ENCODE measurements at regions not wholly inside any gene's neighbourhood (a gene's known extent, or its start where the extent isn't known, plus 50 kb on each side); places are given as distances from the start of the nearest gene placed in this dataset.

DNA sequence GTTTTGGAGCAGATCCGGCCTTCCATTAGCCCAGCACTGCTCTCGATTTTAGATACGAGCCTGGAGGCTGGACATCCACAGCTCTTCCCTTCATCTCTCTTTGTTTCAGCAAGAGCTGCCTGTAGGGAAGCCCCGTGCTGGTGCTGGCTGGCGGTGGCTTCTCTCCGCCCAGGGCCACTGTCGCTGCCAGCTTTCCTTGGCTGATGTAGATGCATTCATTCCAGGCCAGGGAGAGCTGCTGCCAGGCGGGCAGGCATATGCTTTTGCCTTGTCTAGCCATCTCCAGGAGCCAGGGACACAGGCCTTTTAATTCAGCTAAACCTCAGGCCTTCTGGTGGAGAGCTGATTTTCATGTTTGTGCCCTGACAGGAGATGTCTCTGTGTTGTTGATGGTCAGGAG, 409.3 kb upstream of the CLINT1 start:
- Mint-ChIP-seq H3K4me3 (no peak overlapping the region), H3K9me3 (no peaks in the 10 kb centered on the region), H3K36me3 (ENCODE audit: insufficient read depth) (no peaks in the 10 kb centered on the region), H3K27me3 (no peaks in the 10 kb centered on the region), H3K4me1 (no peaks in the 10 kb centered on the region), H3K27ac (ENCODE audit: low read depth) (no peak overlapping the region)
- no peak for DNase-seq (ENCODE audit: low spot score in 2 of 2)
- ATAC-seq (replicated peaks; ENCODE audit: extremely low read depth, poor library complexity, severe bottlenecking) = no peak

DNA sequence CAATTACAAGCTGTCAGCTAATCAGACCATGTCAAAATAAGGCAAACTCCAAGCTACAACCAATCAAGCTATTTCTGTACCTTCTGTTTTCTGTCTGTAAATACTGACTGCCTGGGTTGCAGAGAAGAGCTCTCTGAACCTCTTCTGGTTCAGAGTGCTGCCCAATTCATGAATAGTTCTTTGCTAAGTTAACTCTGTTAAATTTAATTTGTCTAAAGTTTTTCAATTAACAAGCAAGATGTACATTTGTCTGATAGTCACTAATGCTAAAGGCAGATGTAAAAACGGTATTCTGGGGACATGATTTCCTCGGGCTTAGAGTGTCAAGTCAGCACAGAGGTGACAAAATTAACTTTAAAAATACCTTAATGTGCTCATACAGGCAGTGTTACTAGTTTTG, 408.3 kb upstream of the CLINT1 start:
- Mint-ChIP-seq H3K4me3 (no peak overlapping the region), H3K36me3 (ENCODE audit: insufficient read depth) (no peaks in the 10 kb centered on the region), H3K4me1 (no peaks in the 10 kb centered on the region), H3K27me3 (no peaks in the 10 kb centered on the region), H3K27ac (ENCODE audit: low read depth) (no peak overlapping the region), H3K9me3 (no peaks in the 10 kb centered on the region)
- no peak for DNase-seq (ENCODE audit: low spot score in 2 of 2)
- ATAC-seq (replicated peaks; ENCODE audit: extremely low read depth, poor library complexity, severe bottlenecking) = no peak

DNA sequence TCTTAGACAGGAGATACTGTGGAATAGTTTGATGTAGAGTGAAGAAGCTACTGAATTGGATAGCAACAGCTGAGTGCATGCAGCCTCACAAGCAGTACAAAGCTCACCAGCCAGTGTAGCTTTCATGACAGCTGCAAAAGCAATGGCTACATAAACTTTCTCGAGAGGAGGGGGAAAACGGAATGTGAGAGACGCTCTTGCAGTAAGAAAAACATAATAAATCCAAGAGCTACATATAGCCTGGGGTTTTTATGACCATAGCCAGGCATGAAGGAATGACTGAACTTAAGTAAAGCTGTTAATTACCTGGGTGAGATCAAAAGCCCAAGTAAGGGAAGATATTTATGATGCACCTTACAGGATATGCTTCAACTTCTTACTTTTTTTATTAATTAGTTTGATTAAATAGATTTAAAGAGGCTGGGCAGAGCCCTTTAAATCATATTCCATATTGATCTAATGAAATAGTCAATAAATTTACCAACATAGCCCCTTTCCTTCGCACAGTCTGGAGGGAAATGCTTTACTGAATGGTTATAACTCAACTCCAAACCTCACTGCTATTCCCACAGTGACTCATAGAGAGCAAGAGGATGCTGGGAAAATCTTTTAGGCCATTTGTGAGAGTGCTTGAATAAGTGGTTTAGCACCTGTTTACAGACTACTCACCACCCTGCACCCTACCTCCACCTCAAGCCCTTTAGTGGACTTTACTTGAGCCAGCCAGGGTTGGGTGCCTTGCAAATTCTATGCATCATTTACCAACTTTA, 407.2 kb upstream of the CLINT1 start:
- ATAC-seq (replicated peaks; ENCODE audit: extremely low read depth, poor library complexity, severe bottlenecking) (no peak), DNase-seq (ENCODE audit: low spot score in 2 of 2) (no peak)
- H3K36me3 Mint-ChIP-seq (ENCODE audit: insufficient read depth) = no peaks in the 10 kb centered on the region
- H3K9me3 Mint-ChIP-seq = no peaks in the 10 kb centered on the region
- H3K27ac Mint-ChIP-seq (ENCODE audit: low read depth) = no peak overlapping the region
- H3K4me1 Mint-ChIP-seq = no peaks in the 10 kb centered on the region
- no peaks in the 10 kb centered on the region for H3K27me3 Mint-ChIP-seq
- no peak overlapping the region for H3K4me3 Mint-ChIP-seq

DNA sequence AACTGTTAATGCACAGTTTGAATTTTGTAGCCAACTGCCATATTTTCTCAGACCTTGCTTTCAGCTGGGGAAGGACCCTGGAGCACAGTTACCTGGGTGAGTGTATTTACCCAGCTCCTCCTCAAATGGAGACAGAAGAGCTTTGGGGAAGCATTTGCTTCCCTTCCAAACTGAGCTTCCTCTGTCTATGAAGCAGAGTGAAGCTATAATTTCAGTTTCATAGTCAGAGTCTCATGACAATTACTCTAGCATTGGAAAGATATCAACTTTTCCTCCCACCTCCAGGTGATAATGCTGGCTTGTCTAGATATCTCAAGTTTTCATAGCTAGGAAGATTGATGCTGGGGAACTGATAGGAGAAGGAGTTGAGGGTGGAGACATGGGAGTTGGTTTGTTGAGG, 406.4 kb upstream of the CLINT1 start:
- H3K27ac Mint-ChIP-seq (ENCODE audit: low read depth) = no peak overlapping the region
- no peak for DNase-seq (ENCODE audit: low spot score in 2 of 2)
- H3K9me3 Mint-ChIP-seq = no peaks in the 10 kb centered on the region
- no peak for ATAC-seq (replicated peaks; ENCODE audit: extremely low read depth, poor library complexity, severe bottlenecking)
- H3K27me3 Mint-ChIP-seq = no peaks in the 10 kb centered on the region
- H3K4me3 Mint-ChIP-seq = no peak overlapping the region
- no peaks in the 10 kb centered on the region for H3K36me3 Mint-ChIP-seq (ENCODE audit: insufficient read depth)
- no peaks in the 10 kb centered on the region for H3K4me1 Mint-ChIP-seq

DNA sequence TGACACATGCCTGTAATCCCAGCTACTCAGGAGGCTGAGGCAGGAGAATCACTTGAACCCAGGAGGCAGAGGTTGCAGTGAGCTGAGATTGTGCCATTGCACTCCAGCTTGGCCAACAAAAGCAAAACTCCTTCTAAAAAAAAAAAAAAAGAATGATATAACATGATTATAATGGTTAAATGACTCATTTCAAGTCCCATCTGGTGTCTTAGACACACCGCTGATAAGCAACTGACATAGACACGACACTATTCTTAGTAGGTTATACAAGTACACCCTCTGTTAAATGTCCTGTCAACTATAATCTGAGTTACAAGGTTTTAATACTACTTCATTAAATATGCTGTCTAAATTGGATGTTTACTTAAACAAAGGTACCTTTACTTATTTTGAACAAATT, 405.3 kb upstream of the CLINT1 start:
- Mint-ChIP-seq H3K27me3 (no peaks in the 10 kb centered on the region), H3K27ac (ENCODE audit: low read depth) (no peak overlapping the region), H3K4me3 (no peak overlapping the region), H3K4me1 (no peaks in the 10 kb centered on the region), H3K9me3 (no peaks in the 10 kb centered on the region), H3K36me3 (ENCODE audit: insufficient read depth) (no peaks in the 10 kb centered on the region)
- ATAC-seq (replicated peaks; ENCODE audit: extremely low read depth, poor library complexity, severe bottlenecking) = no peak
- DNase-seq (ENCODE audit: low spot score in 2 of 2) = no peak

DNA sequence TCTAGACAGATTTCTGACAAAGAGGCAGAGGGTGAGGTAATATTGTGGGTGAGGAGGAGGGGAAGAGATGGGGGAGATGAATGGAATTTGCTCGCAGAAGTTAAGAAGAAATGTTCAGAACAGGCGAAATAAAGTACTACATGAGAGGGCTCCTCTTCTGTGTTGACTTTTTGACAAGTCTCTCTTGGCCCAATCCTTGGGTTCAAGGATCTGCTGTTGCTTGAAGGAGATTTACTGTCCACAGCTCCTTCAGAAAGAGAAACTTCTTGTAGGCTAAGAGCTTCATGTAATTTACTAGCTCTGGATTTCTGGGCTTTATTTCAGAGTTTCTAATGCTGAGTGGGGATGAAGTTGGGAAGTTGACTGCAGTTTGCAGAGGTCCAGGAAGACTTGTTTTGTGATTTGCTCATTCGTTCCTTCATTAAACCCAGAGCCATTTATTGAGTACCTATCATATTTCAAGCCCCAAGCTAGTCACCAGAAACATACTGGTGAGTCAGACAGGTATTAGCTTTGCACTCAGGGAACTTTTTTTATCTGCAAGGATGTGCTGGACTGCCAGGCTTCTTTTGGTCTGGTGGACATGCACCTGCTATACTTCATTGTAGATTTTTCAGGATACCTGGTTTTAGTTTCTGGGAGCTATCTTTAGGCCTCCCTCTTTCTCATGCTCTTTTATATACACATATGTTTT, 402.9 kb upstream of the CLINT1 start:
- no peak overlapping the region for H3K27ac Mint-ChIP-seq (ENCODE audit: low read depth)
- H3K9me3 Mint-ChIP-seq = no peaks in the 10 kb centered on the region
- H3K27me3 Mint-ChIP-seq = no peaks in the 10 kb centered on the region
- no peak for ATAC-seq (replicated peaks; ENCODE audit: extremely low read depth, poor library complexity, severe bottlenecking)
- no peak overlapping the region for H3K4me3 Mint-ChIP-seq
- no peaks in the 10 kb centered on the region for H3K4me1 Mint-ChIP-seq
- no peaks in the 10 kb centered on the region for H3K36me3 Mint-ChIP-seq (ENCODE audit: insufficient read depth)
- DNase-seq (ENCODE audit: low spot score in 2 of 2) = no peak

DNA sequence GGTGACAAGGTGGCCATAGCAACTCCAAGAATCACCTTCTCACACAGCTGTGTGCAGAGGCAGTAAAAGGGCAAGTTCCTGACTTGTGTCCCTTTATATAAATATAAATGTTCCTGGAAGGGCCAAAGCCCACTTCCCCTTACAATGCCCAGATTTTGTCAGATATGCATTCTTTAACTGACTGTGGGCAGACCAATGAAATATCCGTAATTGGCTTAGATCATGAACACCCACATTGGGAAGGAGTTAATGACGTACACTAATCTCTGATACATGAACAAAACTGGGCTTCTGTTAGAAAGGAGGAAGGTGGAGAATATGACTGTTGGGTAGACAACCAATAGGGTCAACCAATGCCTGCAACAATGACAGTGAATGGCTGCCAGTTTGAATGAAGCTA, 397.2 kb upstream of the CLINT1 start:
- ATAC-seq (replicated peaks; ENCODE audit: extremely low read depth, poor library complexity, severe bottlenecking) = no peak
- Mint-ChIP-seq H3K4me1 (no peaks in the 10 kb centered on the region), H3K4me3 (no peak overlapping the region), H3K9me3 (no peaks in the 10 kb centered on the region), H3K36me3 (ENCODE audit: insufficient read depth) (no peaks in the 10 kb centered on the region), H3K27ac (ENCODE audit: low read depth) (no peak overlapping the region), H3K27me3 (no peaks in the 10 kb centered on the region)
- DNase-seq (ENCODE audit: low spot score in 2 of 2) = no peak

DNA sequence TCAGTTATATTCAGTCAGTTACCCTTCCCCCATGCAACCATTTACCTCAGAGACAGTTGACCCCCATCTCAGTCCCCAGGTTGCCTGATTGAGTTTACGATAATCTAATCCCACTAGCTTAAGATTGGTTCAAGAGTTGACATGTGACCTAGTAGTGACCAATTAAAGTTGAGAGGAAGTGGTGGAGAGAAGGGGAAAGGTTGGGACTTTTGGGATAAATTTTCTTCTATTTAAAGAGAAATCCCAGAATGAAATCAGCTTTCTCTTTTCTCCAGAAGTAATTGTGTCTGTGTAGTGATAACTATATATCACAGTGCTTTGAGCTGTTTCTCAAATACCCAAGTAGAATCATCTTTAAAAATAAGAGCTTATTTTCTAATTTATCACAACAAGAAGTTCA, 396.7 kb upstream of the CLINT1 start:
- ATAC-seq (replicated peaks; ENCODE audit: extremely low read depth, poor library complexity, severe bottlenecking) (no peak), DNase-seq (ENCODE audit: low spot score in 2 of 2) (no peak)
- Mint-ChIP-seq H3K27me3 (no peaks in the 10 kb centered on the region), H3K36me3 (ENCODE audit: insufficient read depth) (no peaks in the 10 kb centered on the region), H3K4me3 (no peak overlapping the region), H3K4me1 (no peaks in the 10 kb centered on the region), H3K9me3 (no peaks in the 10 kb centered on the region), H3K27ac (ENCODE audit: low read depth) (no peak overlapping the region)

DNA sequence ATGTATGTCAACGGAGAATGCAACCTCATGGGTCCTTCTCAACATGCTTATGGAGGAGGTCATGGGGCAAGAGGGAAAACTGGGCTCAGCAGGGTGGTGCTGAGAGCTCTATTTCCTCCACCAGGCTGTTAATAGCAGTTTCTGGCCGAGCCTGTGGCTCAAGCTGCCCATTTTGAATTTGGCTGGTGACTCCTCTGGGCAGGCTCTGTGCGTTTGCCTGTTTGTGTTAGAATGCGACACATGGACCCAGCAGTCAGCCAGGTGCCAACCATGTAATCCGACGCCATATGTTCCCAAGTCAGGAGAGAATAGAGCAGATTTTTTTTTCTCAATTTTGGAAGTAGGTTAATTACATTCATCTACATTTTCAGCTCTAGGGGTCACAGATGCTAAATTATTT, 387.7 kb upstream of the CLINT1 start:
- Mint-ChIP-seq H3K36me3 (ENCODE audit: insufficient read depth) (no peaks in the 10 kb centered on the region), H3K27me3 (no peaks in the 10 kb centered on the region), H3K4me1 (no peaks in the 10 kb centered on the region), H3K27ac (ENCODE audit: low read depth) (no peak overlapping the region), H3K9me3 (no peaks in the 10 kb centered on the region), H3K4me3 (no peak overlapping the region)
- ATAC-seq (replicated peaks; ENCODE audit: extremely low read depth, poor library complexity, severe bottlenecking) = no peak
- no peak for DNase-seq (ENCODE audit: low spot score in 2 of 2)

DNA sequence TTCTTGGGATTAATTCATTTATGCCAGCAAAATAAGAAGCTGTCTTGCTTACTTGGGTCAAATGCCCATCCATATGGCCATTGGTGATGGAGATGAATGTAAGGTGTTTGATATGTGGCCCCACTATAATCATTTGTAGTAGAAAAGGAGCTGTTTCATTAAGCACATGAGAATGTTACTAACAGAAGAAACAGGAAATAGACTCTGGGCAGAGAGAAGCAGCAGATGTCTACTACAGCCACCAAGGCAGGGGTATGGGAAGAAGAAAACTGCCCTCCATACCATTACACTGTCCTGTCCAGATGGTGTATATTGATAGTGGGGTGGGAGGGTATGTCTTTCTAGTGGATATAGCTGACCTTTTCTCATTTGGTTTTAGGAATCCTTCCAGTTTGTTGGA, 386.6 kb upstream of the CLINT1 start:
- DNase-seq (ENCODE audit: low spot score in 2 of 2) (no peak), ATAC-seq (replicated peaks; ENCODE audit: extremely low read depth, poor library complexity, severe bottlenecking) (no peak)
- Mint-ChIP-seq H3K36me3 (ENCODE audit: insufficient read depth) (no peaks in the 10 kb centered on the region), H3K4me1 (no peaks in the 10 kb centered on the region), H3K4me3 (no peak overlapping the region), H3K27ac (ENCODE audit: low read depth) (no peak overlapping the region), H3K9me3 (no peaks in the 10 kb centered on the region), H3K27me3 (no peaks in the 10 kb centered on the region)

DNA sequence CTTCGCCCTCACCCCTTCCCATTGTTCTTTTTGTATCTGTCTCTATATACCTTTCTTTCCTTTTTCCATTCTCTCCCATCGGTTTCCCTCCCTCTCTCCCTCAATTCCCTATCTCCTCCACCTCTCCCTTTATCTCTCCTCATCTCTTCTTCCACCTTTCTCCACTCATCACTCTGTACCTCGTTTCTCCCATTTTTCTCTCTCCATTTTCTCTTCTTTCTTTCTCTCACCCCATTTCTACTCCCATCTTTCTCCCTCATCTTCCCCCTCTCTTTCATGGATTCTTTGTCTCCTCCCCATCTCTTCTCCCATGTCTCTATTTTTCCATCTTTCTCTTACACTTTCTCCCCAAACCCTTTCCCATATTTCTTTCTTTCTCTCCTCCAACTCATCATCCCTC, 385.9 kb upstream of the CLINT1 start:
- H3K27me3 Mint-ChIP-seq = no peaks in the 10 kb centered on the region
- H3K27ac Mint-ChIP-seq (ENCODE audit: low read depth) = no peak overlapping the region
- no peaks in the 10 kb centered on the region for H3K9me3 Mint-ChIP-seq
- H3K4me1 Mint-ChIP-seq = no peaks in the 10 kb centered on the region
- H3K4me3 Mint-ChIP-seq = no peak overlapping the region
- DNase-seq (ENCODE audit: low spot score in 2 of 2) (no peak), ATAC-seq (replicated peaks; ENCODE audit: extremely low read depth, poor library complexity, severe bottlenecking) (no peak)
- no peaks in the 10 kb centered on the region for H3K36me3 Mint-ChIP-seq (ENCODE audit: insufficient read depth)

DNA sequence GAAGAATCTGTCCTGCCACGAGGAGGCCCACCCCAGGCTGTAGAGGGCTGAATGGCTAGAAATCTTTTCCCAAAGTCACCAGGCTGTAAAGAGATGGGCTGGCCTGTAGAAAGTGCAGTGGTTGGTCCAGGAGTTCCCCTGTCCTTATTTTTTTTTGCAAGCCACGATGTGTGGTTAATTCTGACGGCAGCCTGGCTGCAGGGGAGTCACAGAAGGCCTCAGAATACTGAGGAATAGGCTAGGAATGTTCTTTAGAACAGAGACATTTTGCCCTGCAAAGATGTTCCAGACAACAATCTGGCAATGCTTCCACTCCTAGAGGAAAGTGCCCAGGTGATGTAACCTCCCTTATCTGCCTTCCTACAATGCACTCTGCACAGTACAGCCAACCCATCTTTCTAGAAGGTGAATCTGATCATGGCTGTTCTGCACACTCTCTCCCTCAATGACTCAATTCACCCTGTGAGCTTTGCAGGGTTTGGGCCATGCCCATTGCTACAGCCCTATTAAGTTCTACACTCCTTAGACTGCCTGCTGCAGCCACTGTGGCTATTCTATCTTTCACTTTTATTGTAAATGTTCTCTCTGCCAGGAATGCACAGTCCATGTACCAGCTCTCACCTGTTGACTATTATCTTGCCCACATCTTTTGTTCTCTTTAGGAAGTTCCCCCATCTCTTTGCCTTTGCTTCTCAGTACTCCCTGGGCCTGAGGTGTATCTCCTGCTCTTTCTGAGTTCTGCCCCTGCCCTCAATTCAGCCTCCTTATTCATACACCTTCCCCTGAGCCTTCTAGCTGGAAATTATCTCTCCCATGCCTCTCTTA, 377.8 kb upstream of the CLINT1 start:
- Mint-ChIP-seq H3K4me3 (no peak overlapping the region), H3K4me1 (no peaks in the 10 kb centered on the region), H3K27me3 (no peaks in the 10 kb centered on the region), H3K9me3 (no peaks in the 10 kb centered on the region), H3K36me3 (ENCODE audit: insufficient read depth) (no peaks in the 10 kb centered on the region), H3K27ac (ENCODE audit: low read depth) (no peak overlapping the region)
- ATAC-seq (replicated peaks; ENCODE audit: extremely low read depth, poor library complexity, severe bottlenecking) (no peak), DNase-seq (ENCODE audit: low spot score in 2 of 2) (no peak)

DNA sequence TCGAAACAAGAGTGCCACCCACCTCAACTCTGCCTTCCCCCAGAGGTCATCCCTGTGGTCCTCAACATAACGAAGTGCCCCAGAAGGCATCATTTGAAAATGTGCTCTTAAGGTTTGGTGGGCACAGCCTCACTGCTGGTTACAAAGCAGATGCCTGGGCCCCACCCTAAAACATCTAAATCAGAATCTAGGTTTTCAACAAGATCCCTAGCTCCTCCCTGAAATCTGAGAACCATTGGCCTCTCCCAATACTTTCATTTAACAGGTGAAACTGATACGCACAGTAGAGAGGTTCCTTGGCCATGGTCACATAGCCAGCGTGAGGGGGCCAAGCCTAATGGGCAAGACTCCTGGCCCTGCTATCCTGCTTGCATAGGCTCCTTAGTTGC, 376.2 kb upstream of the CLINT1 start:
- Mint-ChIP-seq H3K36me3 (ENCODE audit: insufficient read depth) (no peaks in the 10 kb centered on the region), H3K9me3 (no peaks in the 10 kb centered on the region), H3K4me1 (no peaks in the 10 kb centered on the region), H3K4me3 (no peak overlapping the region), H3K27me3 (no peaks in the 10 kb centered on the region), H3K27ac (ENCODE audit: low read depth) (no peak overlapping the region)
- no peak for DNase-seq (ENCODE audit: low spot score in 2 of 2)
- ATAC-seq (replicated peaks; ENCODE audit: extremely low read depth, poor library complexity, severe bottlenecking) = no peak

Data from central memory CD8-positive, alpha-beta T cell (primary cell).